ENCODE measurements at regions not wholly inside any gene's neighbourhood (a gene's known extent, or its start where the extent isn't known, plus 50 kb on each side); places are given as distances from the start of the nearest gene placed in this dataset.

- DNase-seq: peak in 1 of 2 donors; percentile 11
- Histone ChIP-seq H3K9me3 (ENCODE audit: control insufficient read depth, low read depth, low read length) (peaks cover 3% of the 10 kb centered on the region), H3K4me1 (ENCODE audit: control insufficient read depth, insufficient read depth, low read length) (no peaks in the 10 kb centered on the region), H3K27me3 (ENCODE audit: control insufficient read depth, insufficient read depth, low read length) (no peaks in the 10 kb centered on the region), H3K36me3 (ENCODE audit: control insufficient read depth, insufficient read depth, low read length) (no peaks in the 10 kb centered on the region), H3K27ac (ENCODE audit: low read length) (no peak overlapping the region), H3K4me3 (ENCODE audit: low read length) (no peak overlapping the region)
- WGBS (ENCODE audit: insufficient coverage, low lambda C conversion rate): 80% methylated on average over 1 of the region's 3 CpGs
These were observed 802.4 kb downstream of the TRIML1 start for GRCh38 chr4:188941524-188942119.

GRCh38 chr4:188942606-188943005, 803.4 kb downstream of the TRIML1 start:
- no peak for DNase-seq
- no CpG with 5 or more reads among the region's 3 CpGs for WGBS (ENCODE audit: insufficient coverage, low lambda C conversion rate)
- no peaks in the 10 kb centered on the region for H3K4me1 ChIP-seq (ENCODE audit: control insufficient read depth, insufficient read depth, low read length)

GRCh38 chr4:188949596-188949995, 810.4 kb downstream of the TRIML1 start:
- H3K4me3 ChIP-seq (ENCODE audit: low read length): no peak overlapping the region

More at GRCh38 chr4:188942606-188943005, 803.4 kb downstream of the TRIML1 start:
- H3K36me3 ChIP-seq (ENCODE audit: control insufficient read depth, insufficient read depth, low read length): no peaks in the 10 kb centered on the region
- peaks cover 3% of the 10 kb centered on the region for H3K9me3 ChIP-seq (ENCODE audit: control insufficient read depth, low read depth, low read length)
- no peaks in the 10 kb centered on the region for H3K27me3 ChIP-seq (ENCODE audit: control insufficient read depth, insufficient read depth, low read length)
- H3K27ac ChIP-seq (ENCODE audit: low read length): no peak overlapping the region
- H3K4me3 ChIP-seq (ENCODE audit: low read length): no peak overlapping the region

GRCh38 chr4:188955066-188955465, 815.8 kb downstream of the TRIML1 start:
- Histone ChIP-seq H3K27me3 (ENCODE audit: control insufficient read depth, insufficient read depth, low read length) (no peaks in the 10 kb centered on the region), H3K9me3 (ENCODE audit: control insufficient read depth, low read depth, low read length) (no peaks in the 10 kb centered on the region), H3K27ac (ENCODE audit: low read length) (no peak overlapping the region), H3K4me1 (ENCODE audit: control insufficient read depth, insufficient read depth, low read length) (no peaks in the 10 kb centered on the region), H3K4me3 (ENCODE audit: low read length) (no peak overlapping the region), H3K36me3 (ENCODE audit: control insufficient read depth, insufficient read depth, low read length) (no peaks in the 10 kb centered on the region)
- DNase-seq: no peak
- WGBS (ENCODE audit: insufficient coverage, low lambda C conversion rate): no CpG with 5 or more reads among the region's 2 CpGs

More at GRCh38 chr4:188949596-188949995, 810.4 kb downstream of the TRIML1 start:
- 50% methylated on average over 2 of the region's 4 CpGs for whole genome bisulfite sequencing (ENCODE audit: insufficient coverage, low lambda C conversion rate)
- Histone ChIP-seq H3K9me3 (ENCODE audit: control insufficient read depth, low read depth, low read length) (no peaks in the 10 kb centered on the region), H3K27me3 (ENCODE audit: control insufficient read depth, insufficient read depth, low read length) (no peaks in the 10 kb centered on the region), H3K27ac (ENCODE audit: low read length) (no peak overlapping the region), H3K36me3 (ENCODE audit: control insufficient read depth, insufficient read depth, low read length) (no peaks in the 10 kb centered on the region), H3K4me1 (ENCODE audit: control insufficient read depth, insufficient read depth, low read length) (no peaks in the 10 kb centered on the region)
- no peak for DNase-seq

GRCh38 chr4:188956566-188956965, 817.3 kb downstream of the TRIML1 start:
- Histone ChIP-seq H3K27me3 (ENCODE audit: control insufficient read depth, insufficient read depth, low read length) (no peaks in the 10 kb centered on the region), H3K27ac (ENCODE audit: low read length) (no peak overlapping the region), H3K4me3 (ENCODE audit: low read length) (no peak overlapping the region), H3K36me3 (ENCODE audit: control insufficient read depth, insufficient read depth, low read length) (no peaks in the 10 kb centered on the region), H3K9me3 (ENCODE audit: control insufficient read depth, low read depth, low read length) (no peaks in the 10 kb centered on the region), H3K4me1 (ENCODE audit: control insufficient read depth, insufficient read depth, low read length) (no peaks in the 10 kb centered on the region)
- WGBS (ENCODE audit: insufficient coverage, low lambda C conversion rate): 80% methylated on average over 1 of the region's 4 CpGs
- DNase-seq: no peak

- no peak overlapping the region for H3K4me3 ChIP-seq (ENCODE audit: low read length)
These were observed 819.1 kb downstream of the TRIML1 start for GRCh38 chr4:188958346-188958745.

GRCh38 chr4:188959424-188959823, 820.2 kb downstream of the TRIML1 start:
- Histone ChIP-seq H3K27me3 (ENCODE audit: control insufficient read depth, insufficient read depth, low read length) (no peaks in the 10 kb centered on the region), H3K4me1 (ENCODE audit: control insufficient read depth, insufficient read depth, low read length) (no peaks in the 10 kb centered on the region), H3K27ac (ENCODE audit: low read length) (no peak overlapping the region), H3K9me3 (ENCODE audit: control insufficient read depth, low read depth, low read length) (no peaks in the 10 kb centered on the region), H3K4me3 (ENCODE audit: low read length) (no peak overlapping the region), H3K36me3 (ENCODE audit: control insufficient read depth, insufficient read depth, low read length) (no peaks in the 10 kb centered on the region)
- DNase-seq: no peak
- no CpG with 5 or more reads among the region's 6 CpGs for WGBS (ENCODE audit: insufficient coverage, low lambda C conversion rate)

More at GRCh38 chr4:188958346-188958745, 819.1 kb downstream of the TRIML1 start:
- no peak overlapping the region for H3K27ac ChIP-seq (ENCODE audit: low read length)
- no peaks in the 10 kb centered on the region for H3K4me1 ChIP-seq (ENCODE audit: control insufficient read depth, insufficient read depth, low read length)
- no peaks in the 10 kb centered on the region for H3K36me3 ChIP-seq (ENCODE audit: control insufficient read depth, insufficient read depth, low read length)
- no peak for DNase-seq
- H3K27me3 ChIP-seq (ENCODE audit: control insufficient read depth, insufficient read depth, low read length): no peaks in the 10 kb centered on the region
- H3K9me3 ChIP-seq (ENCODE audit: control insufficient read depth, low read depth, low read length): no peaks in the 10 kb centered on the region

- Histone ChIP-seq H3K36me3 (ENCODE audit: control insufficient read depth, insufficient read depth, low read length) (no peaks in the 10 kb centered on the region), H3K4me1 (ENCODE audit: control insufficient read depth, insufficient read depth, low read length) (no peaks in the 10 kb centered on the region), H3K4me3 (ENCODE audit: low read length) (no peak overlapping the region), H3K27me3 (ENCODE audit: control insufficient read depth, insufficient read depth, low read length) (no peaks in the 10 kb centered on the region), H3K9me3 (ENCODE audit: control insufficient read depth, low read depth, low read length) (no peaks in the 10 kb centered on the region), H3K27ac (ENCODE audit: low read length) (no peak overlapping the region)
- WGBS (ENCODE audit: insufficient coverage, low lambda C conversion rate): 87% methylated on average over 2 of the region's 4 CpGs
- DNase-seq: no peak
These were observed 821.3 kb downstream of the TRIML1 start for GRCh38 chr4:188960411-188961093.

- DNase-seq: no peak
- Histone ChIP-seq H3K4me1 (ENCODE audit: control insufficient read depth, insufficient read depth, low read length) (no peaks in the 10 kb centered on the region), H3K27ac (ENCODE audit: low read length) (no peak overlapping the region), H3K36me3 (ENCODE audit: control insufficient read depth, insufficient read depth, low read length) (no peaks in the 10 kb centered on the region), H3K27me3 (ENCODE audit: control insufficient read depth, insufficient read depth, low read length) (no peaks in the 10 kb centered on the region), H3K9me3 (ENCODE audit: control insufficient read depth, low read depth, low read length) (no peaks in the 10 kb centered on the region), H3K4me3 (ENCODE audit: low read length) (no peak overlapping the region)
- WGBS (ENCODE audit: insufficient coverage, low lambda C conversion rate): 91% methylated on average over 1 of the region's 3 CpGs
These were observed 831.9 kb downstream of the TRIML1 start for GRCh38 chr4:188971125-188971524.

GRCh38 chr4:188975271-188975670, 836.0 kb downstream of the TRIML1 start:
- H3K4me3 ChIP-seq (ENCODE audit: low read length): no peak overlapping the region
- no CpG with 5 or more reads among the region's 10 CpGs for WGBS (ENCODE audit: insufficient coverage, low lambda C conversion rate)

GRCh38 chr4:188976644-188977115, 837.4 kb downstream of the TRIML1 start:
- Histone ChIP-seq H3K4me3 (ENCODE audit: low read length) (no peak overlapping the region), H3K27ac (ENCODE audit: low read length) (no peak overlapping the region), H3K36me3 (ENCODE audit: control insufficient read depth, insufficient read depth, low read length) (no peaks in the 10 kb centered on the region), H3K4me1 (ENCODE audit: control insufficient read depth, insufficient read depth, low read length) (peaks cover 2% of the 10 kb centered on the region), H3K27me3 (ENCODE audit: control insufficient read depth, insufficient read depth, low read length) (no peaks in the 10 kb centered on the region), H3K9me3 (ENCODE audit: control insufficient read depth, low read depth, low read length) (no peaks in the 10 kb centered on the region)
- DNase-seq: peak; percentile 7 to 40
- no CpG with 5 or more reads among the region's 2 CpGs for WGBS (ENCODE audit: insufficient coverage, low lambda C conversion rate)

More at GRCh38 chr4:188975271-188975670, 836.0 kb downstream of the TRIML1 start:
- DNase-seq: no peak
- Histone ChIP-seq H3K27me3 (ENCODE audit: control insufficient read depth, insufficient read depth, low read length) (no peaks in the 10 kb centered on the region), H3K27ac (ENCODE audit: low read length) (no peak overlapping the region), H3K36me3 (ENCODE audit: control insufficient read depth, insufficient read depth, low read length) (no peaks in the 10 kb centered on the region), H3K9me3 (ENCODE audit: control insufficient read depth, low read depth, low read length) (no peaks in the 10 kb centered on the region), H3K4me1 (ENCODE audit: control insufficient read depth, insufficient read depth, low read length) (peaks cover 2% of the 10 kb centered on the region)
